ENCODE measurements at regions not wholly inside any gene's neighbourhood (a gene's known extent, or its start where the extent isn't known, plus 50 kb on each side); places are given as distances from the start of the nearest gene placed in this dataset.

GRCh38 chr6:167566711-167567141, 241.8 kb downstream of the TTLL2 start:
- Histone ChIP-seq H3K9ac (no peak overlapping the region), H3K4me1 (ENCODE audit: control insufficient read depth in 1 of 2, insufficient read depth in 2 of 2, low read depth in 1 of 2, low read length in 1 of 2) (no peaks in the 10 kb centered on the region; a peak in 1 of 4 replicates), H3K4me2 (no peak overlapping the region), H3K27me3 (ENCODE audit: insufficient read depth) (no peaks in the 10 kb centered on the region), H2AFZ (ENCODE audit: low read depth) (no peak overlapping the region), H3K4me3 (ENCODE audit: low read depth in 2 of 2, low read length in 1 of 2) (no peak overlapping the region), H3F3A (replicated peaks; ENCODE audit: insufficient read depth) (no peaks in the 10 kb centered on the region), H3K36me3 (replicated peaks in 1 of 2; ENCODE audit: control insufficient read depth in 1 of 2, insufficient read depth in 2 of 2, low read length in 1 of 2) (no peaks in the 10 kb centered on the region), H4K20me1 (ENCODE audit: insufficient read depth) (no peaks in the 10 kb centered on the region), H3K27ac (ENCODE audit: low read depth in 2 of 2, low read length in 1 of 2) (no peak overlapping the region), H3K79me2 (ENCODE audit: insufficient read depth) (no peaks in the 10 kb centered on the region), H3K9me2 (no peaks in the 10 kb centered on the region), H3K9me3 (no peaks in the 10 kb centered on the region)
- TF ChIP-seq RAD21 (IDR thresholded peaks at IDR 0.05; ENCODE audit: low read length) (no peak), YY1 (IDR thresholded peaks at IDR 0.05; ENCODE audit: low read depth) (no peak), GABPA (IDR thresholded peaks at IDR 0.05; ENCODE audit: low read depth) (no peak), USF1 (IDR thresholded peaks at IDR 0.05; ENCODE audit: borderline replicate concordance, low read depth) (no peak), FOSL2 (IDR thresholded peaks at IDR 0.05; ENCODE audit: borderline replicate concordance, low read depth) (no peak), MEF2A (IDR thresholded peaks at IDR 0.05; ENCODE audit: borderline replicate concordance, low read depth) (no peak), IRF3 (IDR thresholded peaks at IDR 0.05; ENCODE audit: low read depth, low read length) (no peak), MAX (IDR thresholded peaks at IDR 0.05; ENCODE audit: low read depth) (no peak), GATA2 (CRISPR knock-in tag; IDR thresholded peaks at IDR 0.05) (no peak)
- ChIA-PET CTCF (interaction anchor here (0.6 kb wide), 1 partner anchor 10 kb away, joined by 3 read pairs; no protein-coding TSS in a partner anchor), POLR2A (no interaction called here)
- WGBS (ENCODE audit: low lambda C conversion rate), result 57% methylated on average over 6 of the region's 13 CpGs
- no peak for DNase-seq

GRCh38 chr6:167567142-167568033, 242.5 kb downstream of the TTLL2 start:
- Histone ChIP-seq H3K9me2 (no peaks in the 10 kb centered on the region), H3K36me3 (replicated peaks in 1 of 2; ENCODE audit: control insufficient read depth in 1 of 2, insufficient read depth in 2 of 2, low read length in 1 of 2) (no peaks in the 10 kb centered on the region), H3K79me2 (ENCODE audit: insufficient read depth) (no peaks in the 10 kb centered on the region), H4K20me1 (ENCODE audit: insufficient read depth) (no peaks in the 10 kb centered on the region), H3K27ac (ENCODE audit: low read depth in 2 of 2, low read length in 1 of 2) (no peak overlapping the region), H3K4me2 (no peak overlapping the region), H2AFZ (ENCODE audit: low read depth) (no peak overlapping the region), H3K27me3 (ENCODE audit: insufficient read depth) (no peaks in the 10 kb centered on the region), H3K9ac (no peak overlapping the region), H3K4me1 (ENCODE audit: control insufficient read depth in 1 of 2, insufficient read depth in 2 of 2, low read depth in 1 of 2, low read length in 1 of 2) (no peaks in the 10 kb centered on the region; a peak in 1 of 4 replicates), H3K4me3 (ENCODE audit: low read depth in 2 of 2, low read length in 1 of 2) (no peak overlapping the region), H3K9me3 (no peaks in the 10 kb centered on the region), H3F3A (replicated peaks; ENCODE audit: insufficient read depth) (no peaks in the 10 kb centered on the region)
- no peak for DNase-seq
- CTCF ChIA-PET, result no interaction called here
- WGBS (ENCODE audit: low lambda C conversion rate), result 54% methylated on average over 13 of the region's 26 CpGs
- POLR2A ChIA-PET, result no interaction called here
- TF ChIP-seq CTCF (IDR thresholded peaks at IDR 0.05), result no peak
- no peak for TF ChIP-seq USF1 (IDR thresholded peaks at IDR 0.05; ENCODE audit: borderline replicate concordance, low read depth)

Data from SK-N-SH (cell line).